AG09309 (cell line): ENCODE measurements at regions not wholly inside any gene's neighbourhood (a gene's known extent, or its start where the extent isn't known, plus 50 kb on each side); places are given as distances from the start of the nearest gene placed in this dataset.
A peak's percentile ranks its signal among the peaks of the same experiment; 100 is the strongest.

ENCODE experiments used
- DNase-seq: peaks from one replicate; pipeline ENCODE4 v3.0.0-alpha.2; 2010; ENCODE audit warnings: low read depth
- H3K4me3 ChIP-seq: 2 replicates; pipeline ENCODE4 v1.5.1; 2011; ENCODE audit warnings: mild to moderate bottlenecking, low read depth, low read length, moderate library complexity; ENCODE audit not compliant: control insufficient read depth
- TF ChIP-seq, protein P1 (sequence below): IDR thresholded peaks from 2 replicates; pipeline ENCODE4 v1.5.1; 2011; ENCODE audit warnings: mild to moderate bottlenecking, low read depth, low read length, inconsistent platforms; ENCODE audit not compliant: insufficient read depth, control insufficient read depth; ENCODE audit errors: missing control alignments

DNA sequence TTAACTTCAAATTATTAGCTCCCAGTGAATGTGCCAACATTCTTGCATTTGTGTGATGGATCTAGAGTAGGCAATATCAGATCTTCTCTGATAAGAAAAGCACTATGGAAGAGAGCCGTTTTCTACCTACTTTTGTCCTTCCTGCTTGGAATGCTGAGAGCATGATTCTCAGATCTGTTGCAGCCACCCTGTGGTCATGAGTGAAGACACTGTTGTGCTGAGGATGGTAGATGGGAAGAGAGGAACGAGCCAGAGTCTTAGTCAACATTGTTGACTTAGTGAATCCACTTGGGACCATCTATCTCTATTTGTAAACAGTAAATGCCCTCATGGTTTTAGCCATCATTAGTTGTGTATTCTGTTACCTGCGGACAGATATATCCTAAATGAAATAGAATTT lies 202.6 kb downstream of the CD109 start:
- TF ChIP-seq, protein P1, sequence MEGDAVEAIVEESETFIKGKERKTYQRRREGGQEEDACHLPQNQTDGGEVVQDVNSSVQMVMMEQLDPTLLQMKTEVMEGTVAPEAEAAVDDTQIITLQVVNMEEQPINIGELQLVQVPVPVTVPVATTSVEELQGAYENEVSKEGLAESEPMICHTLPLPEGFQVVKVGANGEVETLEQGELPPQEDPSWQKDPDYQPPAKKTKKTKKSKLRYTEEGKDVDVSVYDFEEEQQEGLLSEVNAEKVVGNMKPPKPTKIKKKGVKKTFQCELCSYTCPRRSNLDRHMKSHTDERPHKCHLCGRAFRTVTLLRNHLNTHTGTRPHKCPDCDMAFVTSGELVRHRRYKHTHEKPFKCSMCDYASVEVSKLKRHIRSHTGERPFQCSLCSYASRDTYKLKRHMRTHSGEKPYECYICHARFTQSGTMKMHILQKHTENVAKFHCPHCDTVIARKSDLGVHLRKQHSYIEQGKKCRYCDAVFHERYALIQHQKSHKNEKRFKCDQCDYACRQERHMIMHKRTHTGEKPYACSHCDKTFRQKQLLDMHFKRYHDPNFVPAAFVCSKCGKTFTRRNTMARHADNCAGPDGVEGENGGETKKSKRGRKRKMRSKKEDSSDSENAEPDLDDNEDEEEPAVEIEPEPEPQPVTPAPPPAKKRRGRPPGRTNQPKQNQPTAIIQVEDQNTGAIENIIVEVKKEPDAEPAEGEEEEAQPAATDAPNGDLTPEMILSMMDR, result peak; percentile 25
- no peak overlapping the region for H3K4me3 ChIP-seq
- DNase-seq, result no peak

DNA sequence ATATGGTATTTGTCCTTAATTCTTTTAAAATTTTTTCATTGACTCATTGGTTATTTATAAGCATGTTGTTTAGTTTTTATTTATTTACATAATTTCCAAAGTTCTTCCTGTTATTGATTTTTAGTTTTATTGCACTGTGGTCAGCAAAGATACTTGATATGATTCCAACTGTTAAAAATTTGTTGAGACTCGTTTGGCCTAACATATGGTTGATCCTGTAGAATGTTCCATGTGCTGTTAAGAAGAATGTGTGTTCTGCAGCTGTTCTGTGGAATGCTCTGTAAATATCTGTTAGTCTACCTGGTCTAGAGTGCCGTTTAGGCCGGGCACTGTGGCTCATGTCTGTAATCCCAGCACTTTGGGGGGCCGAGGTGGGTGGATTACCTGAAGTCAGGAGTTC lies 197.7 kb downstream of the CD109 start:
- H3K4me3 ChIP-seq, result no peak overlapping the region
- TF ChIP-seq, protein P1, result no peak
- no peak for DNase-seq

DNA sequence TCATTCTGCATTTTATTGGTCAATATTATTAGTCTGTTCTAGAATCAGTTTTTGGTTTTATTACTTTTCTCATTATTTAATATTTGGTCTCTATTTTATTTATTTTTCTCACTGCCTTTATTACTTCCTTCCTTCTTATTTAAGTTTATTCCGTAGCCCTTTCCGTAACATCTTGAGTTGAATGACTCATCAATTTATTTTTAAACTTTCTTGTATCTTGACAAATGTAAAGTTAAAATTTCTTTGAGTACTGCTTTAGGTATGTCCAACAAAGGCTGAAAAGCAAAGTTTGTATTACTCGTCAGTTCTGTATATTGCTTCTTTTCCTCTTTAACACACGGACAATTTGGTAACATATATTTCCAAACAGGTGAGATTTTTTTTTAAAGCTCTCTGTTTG lies 192.0 kb downstream of the CD109 start:
- DNase-seq, result no peak
- H3K4me3 ChIP-seq, result no peak overlapping the region
- TF ChIP-seq, protein P1, result no peak

DNA sequence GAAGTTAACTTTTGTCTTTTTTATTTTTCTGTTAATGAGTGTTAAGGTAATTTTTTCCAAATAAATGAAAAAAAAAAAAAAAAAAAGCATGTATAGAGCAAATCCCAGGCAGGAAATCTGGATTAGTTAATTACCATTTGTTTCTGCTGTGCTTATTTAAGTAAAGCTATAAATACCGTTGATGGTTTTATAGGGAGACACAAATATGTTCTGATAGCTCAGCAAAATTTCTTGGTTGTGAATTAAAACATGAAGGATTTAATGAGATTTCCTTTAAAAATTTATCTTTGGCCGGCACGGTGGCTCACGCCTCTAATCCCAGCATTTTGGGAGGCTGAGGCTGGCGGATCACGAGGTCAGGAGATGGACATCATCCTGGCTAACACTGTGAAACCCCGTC lies 189.4 kb downstream of the CD109 start:
- DNase-seq, result no peak
- H3K4me3 ChIP-seq, result no peak overlapping the region
- TF ChIP-seq, protein P1, result no peak

DNA sequence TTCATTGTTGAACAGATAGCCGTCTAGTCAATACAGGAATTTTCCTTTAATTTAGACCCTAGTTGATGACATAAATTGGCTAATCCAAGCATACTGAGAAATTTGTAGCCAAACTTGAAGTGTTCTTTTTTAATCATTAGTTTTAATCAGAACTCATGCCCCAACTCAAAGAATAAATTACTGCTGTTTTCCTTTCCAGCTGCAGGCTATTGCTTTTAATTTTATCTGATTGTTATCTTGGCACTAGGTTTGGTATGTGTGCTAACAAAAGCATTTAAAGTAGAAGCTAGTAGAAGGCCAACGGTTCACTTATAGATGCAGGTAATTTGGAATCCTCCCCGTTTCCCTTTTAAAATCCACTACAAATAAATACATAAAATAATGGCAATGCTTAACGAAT lies 188.5 kb downstream of the CD109 start:
- TF ChIP-seq, protein P1, result no peak
- DNase-seq, result no peak
- H3K4me3 ChIP-seq, result no peak overlapping the region

DNA sequence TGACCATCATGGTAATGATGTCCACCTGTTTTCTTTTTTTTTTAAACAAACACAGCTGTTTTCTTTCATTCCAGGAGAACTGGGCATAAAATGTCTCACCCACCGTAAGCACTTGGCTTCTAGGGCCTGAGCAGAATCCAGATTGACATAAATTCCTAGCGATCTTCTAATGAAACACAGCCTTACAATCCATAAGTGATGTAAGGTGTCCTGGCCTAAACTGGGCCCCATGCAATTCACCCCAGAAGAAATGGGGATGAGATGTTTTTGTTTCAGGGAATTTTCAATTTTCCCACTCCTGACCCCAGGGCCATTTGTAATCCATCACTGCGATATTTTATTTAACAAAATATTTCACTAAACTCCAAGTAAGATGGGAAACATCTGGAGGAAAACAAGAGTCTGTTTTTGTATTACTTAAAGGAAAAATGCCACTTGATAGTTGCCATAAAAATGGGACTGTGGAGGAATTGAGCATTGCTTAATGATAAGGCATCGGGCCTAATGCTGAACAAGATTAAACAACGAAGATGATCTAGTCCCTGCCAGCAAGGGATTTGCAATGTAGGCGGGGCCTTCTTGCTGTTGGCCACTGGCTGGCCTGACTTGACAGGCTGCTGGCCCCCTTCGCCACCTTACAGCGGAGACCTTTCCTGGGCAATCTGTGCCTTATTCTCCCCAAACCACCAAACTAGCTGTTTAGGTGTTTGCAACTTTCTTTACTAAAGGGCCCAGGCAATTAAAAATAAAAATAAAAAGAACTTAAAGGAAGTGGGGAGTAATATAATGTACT lies 183.7 kb downstream of the CD109 start:
- TF ChIP-seq, protein P1, result no peak
- peak; percentile 29 for DNase-seq
- no peak overlapping the region for H3K4me3 ChIP-seq
